LHCN-M2 (cell line): ENCODE measurements at regions not wholly inside any gene's neighbourhood (a gene's known extent, or its start where the extent isn't known, plus 50 kb on each side); places are given as distances from the start of the nearest gene placed in this dataset.

Source experiments
- DNase-seq: peaks from one replicate; pipeline ENCODE4 v3.0.0-alpha.2; 2012; ENCODE audit warnings: low read depth

- peak; percentile 81 for DNase-seq
Measured at GRCh38 chr7:106166651-106167342, 54.7 kb upstream of the SYPL1 start.

GRCh38 chr7:106165337-106165736 is 53.2 kb upstream of the SYPL1 start:
- DNase-seq = peak; percentile 85

DNA sequence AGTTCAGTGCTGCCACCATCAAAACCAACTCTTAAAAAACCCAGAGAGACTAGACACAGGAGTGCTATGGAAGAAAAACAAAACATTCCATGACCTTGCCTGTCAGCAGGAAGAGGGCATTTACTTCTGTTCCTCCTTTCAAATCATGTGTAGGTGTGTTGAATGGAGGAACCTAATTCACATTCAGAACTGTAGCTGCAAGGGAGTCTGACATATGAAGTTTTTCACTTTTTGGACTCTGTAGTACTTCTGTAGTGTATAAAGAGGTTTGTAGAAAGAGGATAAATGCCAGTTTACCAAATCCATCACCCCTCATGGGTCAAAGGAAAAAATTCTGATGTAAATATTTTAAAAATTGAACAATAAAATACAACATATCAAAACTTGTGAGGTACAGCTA is 51.1 kb upstream of the SYPL1 start:
- no peak for DNase-seq
